ENCODE measurements at regions not wholly inside any gene's neighbourhood (a gene's known extent, or its start where the extent isn't known, plus 50 kb on each side); places are given as distances from the start of the nearest gene placed in this dataset.

- no peaks in the 10 kb centered on the region for H3K9me3 Mint-ChIP-seq
- H3K9me3 ChIP-seq (ENCODE audit: control insufficient read depth in 1 of 2, insufficient read depth in 1 of 2, low read length in 2 of 2) = no peaks in the 10 kb centered on the region
- no peak for ATAC-seq (ENCODE audit: poor library complexity)
- ChIA-PET POLR2A (no interaction called here), CTCF (no interaction called here)
- no peaks in the 10 kb centered on the region for H3K36me3 ChIP-seq (ENCODE audit: insufficient read depth, low read length)
- no peaks in the 10 kb centered on the region for H3K4me1 Mint-ChIP-seq (ENCODE audit: low read depth)
- H3K27me3 ChIP-seq (ENCODE audit: control insufficient read depth in 1 of 2, insufficient read depth in 2 of 2, low read length in 2 of 2) = no peaks in the 10 kb centered on the region
- no peak overlapping the region for H3K4me3 Mint-ChIP-seq
- H3K4me1 ChIP-seq (ENCODE audit: insufficient read depth, low read length) = no peaks in the 10 kb centered on the region
- no peak for DNase-seq
- H3K36me3 Mint-ChIP-seq (ENCODE audit: low read depth) = no peaks in the 10 kb centered on the region
- no peak overlapping the region for H3K4me3 ChIP-seq (ENCODE audit: low read length)
- TF ChIP-seq CTCF (IDR thresholded peaks at IDR 0.05) = no peak
- intact Hi-C loops (cut with DNase I, micrococcal nuclease) = no loop called here
- no peak overlapping the region for H3K27ac ChIP-seq (ENCODE audit: low read depth in 1 of 2, low read length in 2 of 2)
- H3K27me3 Mint-ChIP-seq = peaks cover 9% of the 10 kb centered on the region
- H3K27ac Mint-ChIP-seq = no peak overlapping the region
Measured at GRCh38 chr9:38179965-38180364, 110.9 kb upstream of the SHB start.

GRCh38 chr9:38178237-38178636 lies 109.2 kb upstream of the SHB start:
- H3K4me3 Mint-ChIP-seq = no peak overlapping the region
- ChIA-PET POLR2A (no interaction called here), CTCF (no interaction called here)
- H3K9me3 ChIP-seq (ENCODE audit: control insufficient read depth in 1 of 2, insufficient read depth in 1 of 2, low read length in 2 of 2) = no peaks in the 10 kb centered on the region
- no peak for DNase-seq
- H3K36me3 Mint-ChIP-seq (ENCODE audit: low read depth) = no peaks in the 10 kb centered on the region
- H3K4me1 Mint-ChIP-seq (ENCODE audit: low read depth) = no peaks in the 10 kb centered on the region
- H3K4me3 ChIP-seq (ENCODE audit: low read length) = no peak overlapping the region
- no peaks in the 10 kb centered on the region for H3K36me3 ChIP-seq (ENCODE audit: insufficient read depth, low read length)
- H3K27me3 ChIP-seq (ENCODE audit: control insufficient read depth in 1 of 2, insufficient read depth in 2 of 2, low read length in 2 of 2) = no peaks in the 10 kb centered on the region
- no peaks in the 10 kb centered on the region for H3K4me1 ChIP-seq (ENCODE audit: insufficient read depth, low read length)
- intact Hi-C loops (cut with DNase I, micrococcal nuclease) = no loop called here
- no peak overlapping the region for H3K27ac ChIP-seq (ENCODE audit: low read depth in 1 of 2, low read length in 2 of 2)
- no peak overlapping the region for H3K27ac Mint-ChIP-seq
- ATAC-seq (ENCODE audit: poor library complexity) = no peak
- no peaks in the 10 kb centered on the region for H3K9me3 Mint-ChIP-seq
- H3K27me3 Mint-ChIP-seq = peaks cover 7% of the 10 kb centered on the region
- TF ChIP-seq CTCF (IDR thresholded peaks at IDR 0.05) = no peak

- ChIA-PET POLR2A (no interaction called here), CTCF (no interaction called here)
- no peaks in the 10 kb centered on the region for H3K9me3 ChIP-seq (ENCODE audit: control insufficient read depth in 1 of 2, insufficient read depth in 1 of 2, low read length in 2 of 2)
- DNase-seq (no peak), ATAC-seq (ENCODE audit: poor library complexity) (no peak)
- Mint-ChIP-seq H3K9me3 (no peaks in the 10 kb centered on the region), H3K36me3 (ENCODE audit: low read depth) (no peaks in the 10 kb centered on the region), H3K27me3 (peaks cover 1% of the 10 kb centered on the region), H3K27ac (no peak overlapping the region), H3K4me3 (no peak overlapping the region), H3K4me1 (ENCODE audit: low read depth) (no peaks in the 10 kb centered on the region)
- TF ChIP-seq CTCF (IDR thresholded peaks at IDR 0.05) = no peak
- H3K4me3 ChIP-seq (ENCODE audit: low read length) = no peak overlapping the region
- no peaks in the 10 kb centered on the region for H3K36me3 ChIP-seq (ENCODE audit: insufficient read depth, low read length)
- H3K4me1 ChIP-seq (ENCODE audit: insufficient read depth, low read length) = no peaks in the 10 kb centered on the region
- intact Hi-C loops (cut with DNase I, micrococcal nuclease) = no loop called here
- peaks cover 0 to 4% of the 10 kb centered on the region in 2 experiments for H3K27me3 ChIP-seq (ENCODE audit: control insufficient read depth in 1 of 2, insufficient read depth in 2 of 2, low read length in 2 of 2)
- H3K27ac ChIP-seq (ENCODE audit: low read depth in 1 of 2, low read length in 2 of 2) = no peak overlapping the region
Measured at GRCh38 chr9:38177680-38178079, 108.7 kb upstream of the SHB start.
